GM21381 (cell line): ENCODE measurements at regions not wholly inside any gene's neighbourhood (a gene's known extent, or its start where the extent isn't known, plus 50 kb on each side); places are given as distances from the start of the nearest gene placed in this dataset.

Experiments
- ATAC-seq: cut with Tn5 transposase; IDR thresholded peaks from one replicate; pipeline ENCODE4 v1.9.1; 2021; ENCODE audit warnings: mild to moderate bottlenecking, moderate library complexity; ENCODE audit not compliant: unreplicated experiment

DNA sequence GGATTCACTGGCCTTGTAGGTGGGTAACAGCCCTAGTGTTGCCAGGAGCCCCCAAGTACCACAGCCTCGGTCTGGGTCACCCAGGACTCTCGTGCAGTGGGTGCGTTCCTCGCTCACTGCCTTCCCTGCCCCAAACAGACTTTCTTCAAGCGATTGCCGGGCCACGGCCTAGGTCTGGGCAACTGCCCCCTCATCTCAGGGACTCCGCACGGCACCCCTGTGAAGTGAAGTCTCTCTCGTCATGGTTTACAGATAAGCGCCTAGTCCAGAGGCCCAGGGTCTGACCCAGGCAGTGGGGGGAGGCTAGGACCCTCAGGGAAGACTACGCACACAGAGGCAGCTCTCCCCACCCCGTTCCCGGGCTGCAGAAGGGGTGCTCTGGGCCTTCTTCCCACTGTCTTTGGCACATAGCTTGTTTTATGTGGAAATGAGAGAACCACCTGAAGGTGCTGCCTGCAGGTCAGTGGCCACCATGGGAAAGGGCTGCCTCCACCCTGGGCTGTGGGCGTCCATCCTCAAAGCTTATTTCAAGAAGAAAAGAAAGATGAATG, 220.8 kb downstream of the ERMARD start:
- ATAC-seq = no peak

DNA sequence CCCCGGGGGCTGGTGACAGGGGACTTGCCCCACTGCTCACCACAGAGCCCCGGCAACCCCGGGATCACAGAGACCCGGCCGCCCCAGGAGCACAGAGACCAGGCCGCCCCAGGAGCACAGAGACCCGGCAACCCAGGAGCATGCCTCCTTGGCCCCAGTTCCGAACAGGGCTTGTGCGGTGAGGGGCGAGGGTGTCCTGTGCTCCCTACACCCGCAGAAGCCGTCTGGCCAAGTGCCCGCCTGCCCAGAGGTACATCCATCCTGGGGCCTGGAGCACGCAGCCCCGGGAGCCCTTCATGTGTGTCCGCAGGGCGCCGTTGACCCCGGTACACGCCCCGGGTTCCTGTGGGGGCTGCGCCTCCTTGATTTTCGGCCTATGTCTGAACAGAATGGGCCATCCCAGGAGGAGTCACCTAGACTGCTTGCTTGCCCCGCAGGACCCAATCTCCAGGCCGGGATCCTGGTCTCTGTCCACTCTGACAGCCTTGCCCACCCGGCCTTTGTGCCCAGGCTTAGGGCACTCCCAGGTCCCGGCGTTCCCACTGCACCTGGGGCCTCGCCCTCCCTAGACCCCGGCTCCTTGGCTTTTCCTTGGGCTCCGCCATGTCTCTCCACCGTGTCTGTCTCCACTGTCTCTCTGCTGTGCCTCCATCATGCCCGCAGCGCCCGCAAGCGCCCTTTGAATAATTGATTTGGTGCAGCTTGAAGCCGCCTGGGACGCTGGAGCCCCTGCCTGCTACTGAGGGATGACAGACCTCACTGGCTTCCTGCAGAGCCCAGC, 219.8 kb downstream of the ERMARD start:
- ATAC-seq = no peak

DNA sequence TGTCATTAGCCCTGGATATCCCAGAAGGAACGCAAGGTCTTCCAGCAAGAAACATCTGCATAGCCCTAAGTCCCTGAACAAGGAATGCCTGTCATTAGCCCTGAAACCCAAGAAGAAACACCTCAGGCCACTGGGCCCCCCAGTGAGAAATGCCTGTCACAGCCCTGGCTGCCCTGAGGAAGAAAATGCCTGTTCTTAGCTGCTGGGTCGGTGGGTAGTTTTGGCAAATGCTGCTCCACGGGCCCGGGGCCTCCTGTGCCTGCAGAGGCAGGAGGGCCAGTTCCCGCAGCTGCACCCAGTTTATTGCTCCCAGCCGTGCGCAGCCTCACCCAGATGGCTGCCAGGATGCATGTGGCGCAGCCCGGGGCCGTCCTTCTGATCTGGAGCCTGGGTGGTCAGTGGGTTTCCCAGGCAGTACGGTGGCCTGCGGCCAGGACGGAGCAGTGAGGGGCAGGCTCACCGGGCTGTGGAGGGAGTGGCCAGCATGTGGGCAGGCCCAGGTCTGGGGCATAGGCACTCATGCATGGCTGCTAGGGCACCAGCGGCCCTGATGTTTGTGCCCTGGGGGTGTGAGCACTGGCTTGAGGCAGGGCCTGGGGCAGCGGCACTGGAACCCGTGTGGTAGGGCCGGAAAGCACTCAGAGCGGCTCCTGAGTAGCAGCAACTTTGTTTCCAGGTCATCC, 219.0 kb downstream of the ERMARD start:
- no peak for ATAC-seq

- ATAC-seq = no peak
These were observed 218.1 kb downstream of the ERMARD start for GRCh38 chr6:169969372-169970099.

GRCh38 chr6:169968541-169969270, 217.3 kb downstream of the ERMARD start:
- ATAC-seq = no peak

DNA sequence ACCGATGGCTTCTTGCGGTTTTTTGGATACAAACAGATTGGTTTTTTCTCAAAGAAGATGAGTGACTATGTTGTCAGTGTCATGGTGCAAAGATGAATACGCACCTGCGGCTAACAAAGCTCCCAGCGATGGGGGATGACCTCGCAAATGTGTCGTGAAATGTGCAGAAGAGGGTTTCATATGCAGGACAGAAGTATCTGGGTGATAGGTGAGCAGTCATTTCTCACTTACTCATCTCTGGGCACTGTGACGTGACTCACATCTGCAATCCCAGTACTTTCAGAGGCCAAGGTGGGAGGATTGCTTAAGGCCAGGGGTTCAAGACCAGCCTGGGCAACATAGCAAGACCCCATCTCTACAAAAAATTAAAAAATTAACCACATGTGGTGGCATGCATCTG, 216.3 kb downstream of the ERMARD start:
- no peak for ATAC-seq

GRCh38 chr6:169966312-169967181, 215.1 kb downstream of the ERMARD start:
- no peak for ATAC-seq

GRCh38 chr6:169965657-169966311, 214.4 kb downstream of the ERMARD start:
- no peak for ATAC-seq

- ATAC-seq = no peak
These were observed 213.8 kb downstream of the ERMARD start for GRCh38 chr6:169965239-169965638.

- no peak for ATAC-seq
These were observed 213.2 kb downstream of the ERMARD start for GRCh38 chr6:169964486-169965180.

DNA sequence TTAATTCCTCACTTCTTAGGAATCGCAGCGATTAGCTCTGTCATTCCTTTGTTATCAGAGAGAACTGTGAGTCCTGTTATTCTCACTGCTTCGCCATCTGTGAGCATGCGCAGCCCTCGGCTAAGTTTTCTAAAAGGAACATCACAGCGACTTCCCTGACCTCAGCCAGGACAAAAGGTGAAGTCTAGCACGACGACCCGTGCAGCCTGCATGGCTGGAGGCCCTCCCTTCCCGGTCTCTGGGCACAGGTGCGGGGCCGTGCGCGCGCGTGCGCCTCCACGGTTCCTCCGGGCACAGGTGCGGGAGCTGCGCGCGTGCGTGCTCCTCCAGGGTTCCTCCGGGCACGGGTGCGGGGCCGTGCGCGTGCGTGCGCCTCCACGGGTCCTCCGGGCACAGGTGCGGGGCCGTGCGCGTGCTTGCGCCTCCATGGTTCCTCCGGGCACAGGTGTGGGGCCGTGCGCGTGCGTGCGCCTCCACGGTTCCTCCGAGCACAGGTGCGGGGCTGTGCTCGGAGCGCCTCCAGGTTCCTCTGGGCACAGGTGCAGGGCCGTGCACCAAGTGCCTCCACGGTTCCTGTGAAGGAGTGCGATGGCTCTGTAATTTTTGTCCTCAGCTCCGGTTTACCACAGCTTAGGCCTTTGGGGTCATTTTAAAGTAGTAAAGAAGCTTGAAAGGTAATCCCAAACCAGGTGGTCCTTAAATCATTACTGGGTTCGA, 212.3 kb downstream of the ERMARD start:
- ATAC-seq = no peak

GRCh38 chr6:169962604-169963469, 211.4 kb downstream of the ERMARD start:
- no peak for ATAC-seq

DNA sequence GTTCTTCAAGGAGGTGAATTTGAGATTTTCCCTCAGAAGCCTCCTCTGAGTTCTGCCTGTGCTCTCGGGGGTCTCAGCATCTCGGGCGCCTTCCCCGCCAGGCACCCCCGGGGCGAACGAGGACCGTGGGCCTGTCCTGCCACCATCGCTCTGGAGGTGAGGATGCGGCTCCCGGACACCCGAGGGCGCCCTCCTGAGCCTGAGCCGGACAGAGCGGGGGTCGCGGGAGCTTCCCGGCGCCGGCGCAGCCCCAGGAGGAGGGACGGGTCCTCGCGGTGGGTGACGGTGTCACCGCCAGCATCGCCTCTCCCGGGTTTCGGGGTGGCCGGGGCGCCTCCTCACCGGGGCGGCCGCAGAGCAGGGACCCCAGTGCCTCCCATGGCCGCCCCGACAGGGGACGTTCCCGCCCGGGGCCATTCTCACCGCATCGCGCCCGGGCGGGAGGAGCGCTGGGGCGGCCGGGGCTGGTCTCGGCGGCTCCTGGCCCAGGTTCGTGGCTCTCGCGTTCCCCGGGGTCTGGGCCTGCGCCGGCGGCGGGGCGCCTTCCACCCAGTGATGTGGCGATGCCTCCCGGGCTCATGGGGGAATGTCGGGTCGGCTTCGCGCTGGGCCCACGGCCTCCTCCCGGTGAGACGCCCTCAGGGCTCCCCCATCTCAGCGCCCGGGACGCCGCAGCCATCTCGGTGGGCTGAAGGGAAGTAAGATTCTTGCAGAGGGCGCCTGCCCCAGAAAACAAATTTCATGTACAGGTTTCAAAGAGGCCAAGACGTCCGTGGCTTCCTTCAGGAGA, 210.5 kb downstream of the ERMARD start:
- ATAC-seq = no peak

- ATAC-seq = no peak
These were observed 209.6 kb downstream of the ERMARD start for GRCh38 chr6:169960886-169961611.

- no peak for ATAC-seq
These were observed 209.1 kb downstream of the ERMARD start for GRCh38 chr6:169960521-169960885.

DNA sequence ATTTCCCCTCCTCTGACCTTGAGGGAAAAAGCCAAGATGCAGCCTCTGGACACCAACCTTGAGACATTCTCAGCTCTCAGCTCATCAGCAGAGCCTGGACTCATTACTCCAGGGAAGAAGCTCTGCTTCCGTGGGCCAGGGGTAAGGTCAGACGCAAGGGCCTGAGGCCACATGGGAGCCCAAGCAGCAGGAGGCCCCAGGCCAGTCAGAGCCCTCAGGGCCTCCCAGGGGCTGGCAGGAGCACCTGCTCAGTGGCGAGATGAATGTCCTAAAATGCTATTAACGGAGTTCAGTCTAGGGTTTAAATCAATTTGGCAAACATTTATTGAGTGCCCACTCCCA, 208.6 kb downstream of the ERMARD start:
- ATAC-seq = no peak
